ENCODE measurements at regions not wholly inside any gene's neighbourhood (a gene's known extent, or its start where the extent isn't known, plus 50 kb on each side); places are given as distances from the start of the nearest gene placed in this dataset.

DNA sequence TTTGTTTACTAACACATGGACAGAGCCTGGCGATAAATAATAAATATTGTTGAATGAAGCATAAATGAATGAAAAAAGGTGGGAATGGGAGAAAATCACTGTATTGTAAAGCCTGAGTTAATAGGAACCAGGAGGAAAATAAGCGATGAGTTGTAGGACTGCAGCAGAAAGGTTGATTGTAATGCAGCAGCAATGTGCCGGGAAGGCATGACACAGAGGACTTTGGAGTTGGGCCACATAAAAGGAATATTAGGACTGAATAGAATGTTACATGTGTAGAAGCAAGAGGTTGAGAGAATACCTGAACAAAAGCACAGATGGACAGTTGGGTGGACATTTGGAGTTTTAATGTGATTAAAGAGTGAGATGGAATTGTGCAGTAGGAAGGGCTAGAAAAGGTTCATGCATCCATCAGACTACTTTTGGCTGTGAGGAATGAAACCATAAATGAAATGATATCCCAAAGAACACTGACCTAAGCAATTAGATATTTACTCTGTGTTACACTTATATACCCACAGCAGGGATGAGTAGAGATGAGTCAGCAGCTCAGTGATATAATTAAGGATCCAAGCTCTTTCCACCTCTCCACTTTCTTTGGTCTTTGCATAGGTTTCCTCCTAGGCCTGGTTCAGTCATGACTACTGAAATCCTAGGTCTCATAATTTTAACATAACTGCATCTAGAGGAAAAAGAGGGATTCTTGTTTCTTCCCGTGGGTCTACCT lies 55.4 kb downstream of the CCER1 start:
- no peaks in the 10 kb centered on the region for H3K9me3 Mint-ChIP-seq
- CTCF ChIA-PET, result interaction anchor here (0.5 to 1.9 kb wide), 3 partner anchors 10 to 36 kb away, joined by 3 to 6 read pairs (median 6); no protein-coding TSS in a partner anchor

DNA sequence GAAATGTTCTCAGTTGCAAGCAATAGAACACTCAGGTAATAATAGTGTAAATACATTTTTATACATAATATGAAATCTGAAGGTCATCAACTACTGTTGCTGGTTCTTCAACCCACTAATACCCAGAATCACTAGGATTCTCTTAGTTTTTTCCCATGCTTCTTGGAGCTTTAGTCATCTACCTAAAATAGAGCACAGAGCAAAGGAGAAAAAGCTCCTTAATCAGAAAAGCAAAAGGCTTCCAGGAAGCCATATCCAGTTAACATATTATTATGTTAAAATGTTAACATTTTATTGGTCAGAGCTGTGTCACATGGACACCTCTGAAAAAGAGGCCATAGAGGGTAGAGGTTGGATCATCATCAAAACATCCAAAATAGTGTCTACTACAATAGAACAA lies 57.0 kb downstream of the CCER1 start:
- Mint-ChIP-seq H3K9me3 (no peaks in the 10 kb centered on the region), H3K36me3 (ENCODE audit: low read depth) (no peaks in the 10 kb centered on the region), H3K4me3 (no peak overlapping the region), H3K4me1 (ENCODE audit: low read depth) (no peaks in the 10 kb centered on the region), H3K27me3 (ENCODE audit: low read depth) (peaks cover 9% of the 10 kb centered on the region), H3K27ac (no peak overlapping the region)
- intact Hi-C loops (cut with micrococcal nuclease), result no loop called here
- DNase-seq, result no peak
- CTCF ChIA-PET, result interaction anchor here (1.9 kb wide), 1 partner anchor 12 kb away, joined by 6 read pairs; no protein-coding TSS in a partner anchor

More for the DNA sequence above, 55.4 kb downstream of the CCER1 start:
- intact Hi-C loops (cut with micrococcal nuclease), result no loop called here
- H3K36me3 Mint-ChIP-seq (ENCODE audit: low read depth), result no peaks in the 10 kb centered on the region
- H3K27me3 Mint-ChIP-seq (ENCODE audit: low read depth), result peaks cover 3% of the 10 kb centered on the region
- H3K4me3 Mint-ChIP-seq, result no peak overlapping the region
- H3K27ac Mint-ChIP-seq, result no peak overlapping the region
- no peak for DNase-seq
- H3K4me1 Mint-ChIP-seq (ENCODE audit: low read depth), result no peaks in the 10 kb centered on the region

DNA sequence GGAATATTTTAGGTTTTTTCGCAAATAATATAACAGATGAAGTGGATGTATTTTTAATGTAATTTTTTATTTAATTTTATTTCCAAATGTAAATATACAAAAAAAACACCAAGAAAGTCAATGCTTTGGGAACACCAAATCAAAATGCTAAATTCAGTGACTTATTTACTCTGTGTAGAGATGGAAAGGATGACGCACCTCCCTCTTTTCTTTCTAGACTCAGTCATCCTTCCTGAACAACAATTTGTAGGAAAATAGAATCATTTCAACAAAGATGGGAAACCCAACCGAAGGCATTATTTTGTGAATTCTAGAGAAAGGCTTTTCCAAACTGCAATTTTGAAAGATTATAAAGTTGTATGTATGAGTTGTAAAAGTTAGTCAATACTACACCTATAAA lies 57.7 kb downstream of the CCER1 start:
- Mint-ChIP-seq H3K36me3 (ENCODE audit: low read depth) (no peaks in the 10 kb centered on the region), H3K27ac (no peak overlapping the region), H3K4me1 (ENCODE audit: low read depth) (no peaks in the 10 kb centered on the region), H3K27me3 (ENCODE audit: low read depth) (peaks cover 10% of the 10 kb centered on the region), H3K9me3 (no peaks in the 10 kb centered on the region), H3K4me3 (no peak overlapping the region)
- CTCF ChIA-PET, result no interaction called here
- intact Hi-C loops (cut with micrococcal nuclease), result no loop called here
- no peak for DNase-seq

GRCh38 chr12:90896821-90897220 lies 58.2 kb downstream of the CCER1 start:
- Mint-ChIP-seq H3K27ac (no peak overlapping the region), H3K27me3 (ENCODE audit: low read depth) (peaks cover 10% of the 10 kb centered on the region), H3K36me3 (ENCODE audit: low read depth) (no peaks in the 10 kb centered on the region), H3K4me1 (ENCODE audit: low read depth) (no peaks in the 10 kb centered on the region), H3K9me3 (no peaks in the 10 kb centered on the region), H3K4me3 (no peak overlapping the region)
- intact Hi-C loops (cut with micrococcal nuclease), result no loop called here
- CTCF ChIA-PET, result no interaction called here
- no peak for DNase-seq

DNA sequence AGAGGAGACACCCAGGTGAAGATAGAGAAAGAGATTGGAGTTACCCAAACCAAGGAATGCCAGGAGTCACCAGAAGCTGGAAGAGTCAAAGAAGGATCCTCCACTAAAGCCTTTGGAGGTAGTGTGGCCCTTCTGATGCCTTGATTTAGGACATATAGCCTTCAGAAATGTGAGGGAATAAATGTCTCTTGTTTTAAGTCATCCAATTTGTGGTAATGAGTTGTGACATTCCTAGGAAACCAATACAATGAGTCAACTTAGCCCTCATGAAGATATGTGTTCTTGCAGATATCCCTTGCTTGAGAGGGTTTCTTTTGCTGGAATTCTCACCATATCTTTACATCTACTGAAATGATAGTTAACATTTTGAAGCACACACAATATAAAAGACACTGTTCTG lies 58.8 kb downstream of the CCER1 start:
- CTCF ChIA-PET, result interaction anchor here (0.6 kb wide), 1 partner anchor 91 kb away, joined by 3 read pairs; no protein-coding TSS in a partner anchor
- intact Hi-C loops (cut with micrococcal nuclease), result no loop called here
- Mint-ChIP-seq H3K27me3 (ENCODE audit: low read depth) (peaks cover 10% of the 10 kb centered on the region), H3K4me1 (ENCODE audit: low read depth) (no peaks in the 10 kb centered on the region), H3K4me3 (no peak overlapping the region), H3K27ac (no peak overlapping the region), H3K9me3 (no peaks in the 10 kb centered on the region), H3K36me3 (ENCODE audit: low read depth) (no peaks in the 10 kb centered on the region)
- DNase-seq, result no peak

- Mint-ChIP-seq H3K36me3 (ENCODE audit: low read depth) (no peaks in the 10 kb centered on the region), H3K4me1 (ENCODE audit: low read depth) (no peaks in the 10 kb centered on the region), H3K9me3 (no peaks in the 10 kb centered on the region), H3K27me3 (ENCODE audit: low read depth) (peaks cover 7% of the 10 kb centered on the region), H3K4me3 (no peak overlapping the region), H3K27ac (no peak overlapping the region)
- intact Hi-C loops (cut with micrococcal nuclease), result no loop called here
- CTCF ChIA-PET, result no interaction called here
- no peak for DNase-seq
Measured at GRCh38 chr12:90888316-90888715, 66.7 kb downstream of the CCER1 start.

GRCh38 chr12:90883456-90883855 lies 71.5 kb downstream of the CCER1 start:
- H3K9me3 Mint-ChIP-seq, result no peaks in the 10 kb centered on the region
- H3K4me3 Mint-ChIP-seq, result no peak overlapping the region
- no peaks in the 10 kb centered on the region for H3K27me3 Mint-ChIP-seq (ENCODE audit: low read depth)
- no peaks in the 10 kb centered on the region for H3K36me3 Mint-ChIP-seq (ENCODE audit: low read depth)
- CTCF ChIA-PET, result no interaction called here
- intact Hi-C loops (cut with micrococcal nuclease), result no loop called here
- H3K4me1 Mint-ChIP-seq (ENCODE audit: low read depth), result no peaks in the 10 kb centered on the region
- no peak for DNase-seq
- no peak overlapping the region for H3K27ac Mint-ChIP-seq

DNA sequence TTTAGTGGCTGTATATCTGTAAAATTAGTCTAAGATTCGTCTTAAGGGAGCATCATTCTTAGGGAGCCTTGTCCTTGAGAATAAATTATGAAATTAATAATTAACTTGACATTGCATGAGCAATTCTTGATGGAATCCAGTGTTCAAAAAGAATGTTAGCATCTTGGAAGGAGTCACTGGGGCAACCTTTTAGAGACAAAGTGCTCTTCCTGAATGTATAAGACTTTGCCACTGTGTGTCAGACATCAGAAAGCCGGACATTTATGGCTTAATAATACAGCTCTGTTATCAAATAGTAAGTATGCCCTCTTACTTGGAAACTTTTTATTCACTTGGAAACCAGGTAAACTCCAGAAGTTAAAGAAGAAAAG lies 83.3 kb downstream of the CCER1 start:
- Mint-ChIP-seq H3K27ac (no peak overlapping the region), H3K4me3 (no peak overlapping the region), H3K4me1 (ENCODE audit: low read depth) (no peaks in the 10 kb centered on the region), H3K27me3 (ENCODE audit: low read depth) (no peaks in the 10 kb centered on the region), H3K9me3 (no peaks in the 10 kb centered on the region), H3K36me3 (ENCODE audit: low read depth) (no peaks in the 10 kb centered on the region)
- intact Hi-C loops (cut with micrococcal nuclease), result no loop called here
- DNase-seq, result no peak
- CTCF ChIA-PET, result no interaction called here

- Mint-ChIP-seq H3K4me1 (ENCODE audit: low read depth) (no peaks in the 10 kb centered on the region), H3K27ac (no peak overlapping the region), H3K27me3 (ENCODE audit: low read depth) (no peaks in the 10 kb centered on the region), H3K9me3 (no peaks in the 10 kb centered on the region), H3K36me3 (ENCODE audit: low read depth) (no peaks in the 10 kb centered on the region), H3K4me3 (no peak overlapping the region)
- DNase-seq, result no peak
- intact Hi-C loops (cut with micrococcal nuclease), result no loop called here
- CTCF ChIA-PET, result no interaction called here
Measured at GRCh38 chr12:90870971-90871725, 83.8 kb downstream of the CCER1 start.

DNA sequence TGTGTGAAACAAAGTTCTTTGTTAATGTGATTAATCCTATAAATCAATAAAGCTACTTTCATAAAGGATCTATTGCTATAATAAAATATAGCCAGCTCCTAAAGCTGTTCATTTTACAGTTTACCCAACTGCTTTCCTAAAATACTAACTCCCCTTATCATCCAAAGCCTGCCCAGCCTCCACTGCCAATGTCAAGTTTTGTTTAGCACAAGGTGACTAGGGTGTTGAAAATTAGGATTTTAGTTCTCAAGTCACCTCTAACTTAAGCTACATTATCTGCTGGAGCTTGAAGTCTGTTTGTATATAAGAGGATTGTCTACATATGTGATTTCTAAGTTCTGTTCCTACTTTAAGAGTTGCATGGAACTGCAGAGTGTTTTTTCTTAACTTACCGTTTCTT lies 86.3 kb downstream of the CCER1 start:
- CTCF ChIA-PET, result interaction anchor here (0.7 kb wide), 1 partner anchor 44 kb away, joined by 3 read pairs; no protein-coding TSS in a partner anchor
- no peaks in the 10 kb centered on the region for H3K27me3 Mint-ChIP-seq (ENCODE audit: low read depth)
- no peaks in the 10 kb centered on the region for H3K4me1 Mint-ChIP-seq (ENCODE audit: low read depth)

GRCh38 chr12:90859591-90859990 lies 95.4 kb downstream of the CCER1 start:
- intact Hi-C loops (cut with micrococcal nuclease), result loop anchor here (10.0 kb wide), 1 partner anchor 1845 kb away; no protein-coding TSS in a partner anchor
- no peaks in the 10 kb centered on the region for H3K4me1 Mint-ChIP-seq (ENCODE audit: low read depth)
- DNase-seq, result no peak
- H3K27me3 Mint-ChIP-seq (ENCODE audit: low read depth), result peaks cover 4% of the 10 kb centered on the region
- no peaks in the 10 kb centered on the region for H3K36me3 Mint-ChIP-seq (ENCODE audit: low read depth)
- no peak overlapping the region for H3K4me3 Mint-ChIP-seq
- CTCF ChIA-PET, result interaction anchor here (0.6 kb wide), 1 partner anchor 166 kb away, joined by 3 read pairs; no protein-coding TSS in a partner anchor
- H3K9me3 Mint-ChIP-seq, result no peaks in the 10 kb centered on the region
- H3K27ac Mint-ChIP-seq, result no peak overlapping the region

More for the DNA sequence above, 86.3 kb downstream of the CCER1 start:
- intact Hi-C loops (cut with micrococcal nuclease), result no loop called here
- no peak for DNase-seq
- Mint-ChIP-seq H3K9me3 (no peaks in the 10 kb centered on the region), H3K4me3 (no peak overlapping the region), H3K36me3 (ENCODE audit: low read depth) (no peaks in the 10 kb centered on the region), H3K27ac (no peak overlapping the region)

GRCh38 chr12:90858252-90858651 lies 96.7 kb downstream of the CCER1 start:
- H3K36me3 Mint-ChIP-seq (ENCODE audit: low read depth), result no peaks in the 10 kb centered on the region
- CTCF ChIA-PET, result no interaction called here
- DNase-seq, result no peak
- H3K4me3 Mint-ChIP-seq, result no peak overlapping the region
- intact Hi-C loops (cut with micrococcal nuclease), result loop anchor here (10.0 kb wide), 1 partner anchor 1843 kb away; no protein-coding TSS in a partner anchor
- H3K27me3 Mint-ChIP-seq (ENCODE audit: low read depth), result peaks cover 4% of the 10 kb centered on the region
- H3K9me3 Mint-ChIP-seq, result no peaks in the 10 kb centered on the region
- H3K4me1 Mint-ChIP-seq (ENCODE audit: low read depth), result no peaks in the 10 kb centered on the region
- no peak overlapping the region for H3K27ac Mint-ChIP-seq

GRCh38 chr12:90855534-90855933 lies 99.4 kb downstream of the CCER1 start:
- no peak overlapping the region for H3K27ac Mint-ChIP-seq
- intact Hi-C loops (cut with micrococcal nuclease), result loop anchor here (10.0 kb wide), 1 partner anchor 1841 kb away; no protein-coding TSS in a partner anchor
- no peak overlapping the region for H3K4me3 Mint-ChIP-seq
- H3K27me3 Mint-ChIP-seq (ENCODE audit: low read depth), result no peaks in the 10 kb centered on the region
- H3K4me1 Mint-ChIP-seq (ENCODE audit: low read depth), result no peaks in the 10 kb centered on the region
- CTCF ChIA-PET, result no interaction called here
- DNase-seq, result no peak
- H3K9me3 Mint-ChIP-seq, result no peaks in the 10 kb centered on the region
- no peaks in the 10 kb centered on the region for H3K36me3 Mint-ChIP-seq (ENCODE audit: low read depth)
